SW 1271 (cell line): ENCODE measurements at regions not wholly inside any gene's neighbourhood (a gene's known extent, or its start where the extent isn't known, plus 50 kb on each side); places are given as distances from the start of the nearest gene placed in this dataset.

Experiments used
- DNase-seq, 2 experiments: peaks; one replicate each; lab custom pipeline; 2025; lab: John Stamatoyannopoulos, UW

DNA sequence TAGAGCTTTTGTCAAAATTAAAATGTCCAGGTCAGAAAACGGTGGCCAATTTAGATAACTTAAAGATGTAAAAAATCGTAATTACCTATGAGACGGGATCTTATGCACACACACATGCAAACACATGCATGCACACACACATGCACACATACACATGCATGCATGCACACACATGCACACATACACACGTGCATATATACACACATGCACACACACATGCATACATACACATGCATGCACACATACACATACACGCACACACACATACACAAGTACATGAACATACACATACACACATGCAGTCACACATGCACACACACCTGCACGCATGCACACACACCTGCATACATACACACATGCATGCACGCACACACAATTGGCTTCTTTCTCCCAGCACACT is 362.0 kb downstream of the IRX1 start:
- DNase-seq: no peak

DNA sequence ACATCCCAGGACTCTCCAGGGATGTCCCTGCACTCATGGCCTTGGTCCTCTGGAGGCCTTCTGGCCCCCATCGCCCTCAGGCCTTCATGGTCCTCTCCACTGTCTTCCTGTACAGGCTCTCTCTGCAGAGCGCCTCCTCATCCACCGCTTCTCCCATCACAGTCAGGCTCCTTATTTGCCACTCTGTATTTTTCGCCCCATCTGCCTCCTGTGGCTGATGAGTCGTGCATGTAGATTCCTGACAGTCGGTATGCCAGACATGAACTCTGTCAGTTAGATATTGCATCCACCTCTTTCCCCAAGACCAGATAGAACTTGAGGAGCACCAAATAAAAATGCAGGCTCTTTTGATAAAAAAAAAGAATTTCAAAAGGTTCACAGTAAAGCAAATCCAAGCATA is 362.8 kb downstream of the IRX1 start:
- DNase-seq: no peak

GRCh38 chr5:3962113-3962512 is 366.5 kb downstream of the IRX1 start:
- DNase-seq: no peak

DNA sequence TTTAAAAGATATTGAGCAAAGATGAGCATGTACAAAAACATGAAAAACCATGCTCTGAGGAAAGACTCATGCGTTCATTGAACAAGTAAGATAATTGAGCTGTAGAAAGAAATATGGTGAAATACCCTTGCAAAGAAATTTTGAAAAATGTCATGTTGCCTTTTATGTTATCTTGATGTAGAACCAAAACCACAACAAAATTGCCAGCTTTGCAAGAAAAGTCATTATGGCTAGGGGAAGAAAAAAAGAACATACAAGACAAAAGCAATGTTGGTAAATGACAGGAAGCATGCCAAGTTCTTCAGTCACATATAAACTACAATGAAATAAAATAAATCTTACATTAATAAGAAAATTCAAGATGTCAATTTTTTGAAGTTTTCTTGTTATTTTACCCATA is 368.0 kb downstream of the IRX1 start:
- DNase-seq: no peak

DNA sequence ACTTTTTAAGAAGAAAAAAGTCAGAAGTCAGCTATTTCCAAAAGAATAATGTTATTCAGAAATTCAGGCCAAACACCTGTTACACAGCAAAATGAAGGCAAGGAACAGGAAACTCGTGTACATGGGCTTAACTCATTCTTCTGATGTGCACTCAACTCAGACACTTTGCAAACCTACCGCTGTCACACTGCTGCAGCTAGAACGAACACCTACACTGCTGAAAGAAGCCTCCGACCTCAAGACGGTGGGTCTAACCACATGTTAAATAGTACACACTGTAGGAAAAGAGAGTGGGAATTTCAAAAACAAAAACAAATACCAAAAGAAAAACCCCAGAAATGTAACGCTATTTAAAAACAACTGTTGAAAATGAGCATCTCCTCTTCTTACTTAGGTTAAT is 384.5 kb downstream of the IRX1 start:
- no peak for DNase-seq

GRCh38 chr5:3987867-3988266 is 392.2 kb downstream of the IRX1 start:
- DNase-seq: no peak

DNA sequence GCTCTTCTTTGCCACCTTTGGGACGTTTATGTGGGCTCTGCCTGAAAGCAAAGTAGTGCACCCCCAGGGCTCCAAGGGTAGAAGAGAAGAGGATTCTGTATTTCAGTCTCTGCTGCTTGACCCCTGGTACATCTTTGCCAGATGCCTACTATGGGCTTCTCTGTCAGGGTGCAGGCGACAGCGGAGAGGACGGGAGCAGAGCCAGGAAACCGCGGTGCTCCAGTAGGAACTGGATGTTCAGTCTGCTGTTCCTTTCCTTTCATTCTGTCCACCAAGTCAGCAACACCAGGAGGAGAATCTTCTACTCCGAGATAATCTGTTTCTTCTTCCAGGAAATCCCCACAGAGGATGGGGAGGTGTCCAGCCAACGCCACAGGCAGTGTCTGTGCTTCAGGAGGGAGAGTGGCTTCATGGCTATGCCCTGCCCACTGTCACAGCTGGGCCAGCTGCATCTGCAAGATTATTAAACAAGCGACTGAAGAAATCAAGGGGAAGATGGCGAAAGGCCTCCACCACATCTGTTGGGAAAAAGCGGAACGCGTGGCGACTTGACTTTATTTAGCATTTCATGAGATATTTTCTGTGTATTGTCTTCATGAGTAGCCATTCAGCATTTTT is 398.3 kb downstream of the IRX1 start:
- DNase-seq: no peak

GRCh38 chr5:3994628-3995027 is 399.0 kb downstream of the IRX1 start:
- DNase-seq: no peak

DNA sequence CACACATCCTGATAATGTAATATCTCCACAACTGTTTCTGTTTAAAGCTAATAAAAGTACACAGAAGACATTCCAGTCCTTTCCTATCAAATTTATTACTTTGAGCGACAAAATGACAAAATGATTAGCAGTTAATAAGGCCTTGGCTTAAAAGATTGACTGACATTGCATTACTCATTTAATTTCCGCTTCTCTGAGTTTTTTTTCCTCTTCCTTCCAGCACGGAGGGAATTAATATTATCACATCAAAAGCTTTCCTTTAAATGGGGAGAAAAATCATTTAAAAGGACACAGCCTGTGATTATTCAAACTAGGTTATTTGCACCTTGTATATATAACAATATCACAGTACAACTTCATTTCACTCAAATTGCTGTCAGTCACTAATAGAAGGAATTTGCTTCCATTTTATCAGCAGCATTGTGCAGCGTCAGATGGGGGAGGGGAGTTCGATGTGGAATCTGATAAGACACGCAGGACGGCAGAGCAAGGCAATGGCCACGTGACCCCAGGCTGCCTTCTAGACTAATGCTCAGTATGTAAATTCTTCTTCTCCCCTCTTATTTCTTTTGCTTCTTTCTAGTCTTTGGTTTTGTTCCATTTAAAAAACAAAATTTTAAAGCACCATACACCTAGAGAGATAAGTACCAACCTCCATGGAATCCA is 400.5 kb downstream of the IRX1 start:
- DNase-seq: no peak

DNA sequence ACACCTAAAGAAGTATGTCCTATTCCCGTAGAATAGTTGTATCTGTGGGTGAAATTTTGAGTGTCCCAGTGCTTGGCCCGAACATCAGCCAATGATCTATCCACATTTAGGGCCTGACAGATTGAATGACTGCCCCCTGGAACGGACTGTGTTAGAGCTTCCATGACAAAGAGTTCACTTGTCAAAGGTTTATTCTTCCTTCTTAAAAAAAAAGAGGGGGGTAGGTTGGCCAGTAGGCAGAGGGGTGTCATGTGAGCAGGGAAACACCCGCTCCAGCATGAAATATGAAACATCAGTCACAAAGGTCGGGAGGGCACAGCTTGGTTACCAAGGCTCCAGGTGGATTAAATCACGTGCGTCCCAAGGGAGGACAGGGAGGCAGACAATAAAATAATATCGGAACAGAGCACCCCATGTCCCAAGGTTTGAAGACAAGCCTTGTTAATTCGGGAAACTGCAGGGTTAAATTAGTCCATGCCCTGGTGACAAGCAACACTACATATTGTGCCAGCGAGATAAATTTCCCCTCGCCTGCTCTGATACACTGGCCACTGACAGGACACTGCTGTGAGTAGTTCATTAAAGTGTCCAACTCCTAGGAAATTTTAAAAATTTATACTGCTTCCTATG is 401.2 kb downstream of the IRX1 start:
- DNase-seq: no peak

GRCh38 chr5:3997670-3998069 is 402.0 kb downstream of the IRX1 start:
- no peak for DNase-seq

DNA sequence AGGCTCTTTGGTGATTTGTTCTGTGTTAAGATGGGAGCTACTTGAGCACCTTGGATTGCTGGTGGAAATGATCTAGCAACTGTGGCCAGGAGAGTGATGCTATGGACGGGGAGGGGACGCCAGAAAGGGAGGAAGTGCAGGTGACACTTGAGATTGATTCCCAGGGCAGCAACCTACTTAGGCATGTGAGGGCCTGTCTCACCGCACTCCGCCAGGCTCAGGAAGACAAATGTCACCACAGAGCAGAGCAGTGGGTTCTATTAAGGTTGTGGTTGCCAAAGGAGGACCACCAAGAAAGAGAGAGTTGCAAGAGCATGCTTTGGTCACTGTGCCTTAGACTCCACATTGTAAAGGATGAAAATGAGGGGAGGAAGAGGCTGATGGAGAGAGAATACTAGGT is 404.3 kb downstream of the IRX1 start:
- DNase-seq: no peak

DNA sequence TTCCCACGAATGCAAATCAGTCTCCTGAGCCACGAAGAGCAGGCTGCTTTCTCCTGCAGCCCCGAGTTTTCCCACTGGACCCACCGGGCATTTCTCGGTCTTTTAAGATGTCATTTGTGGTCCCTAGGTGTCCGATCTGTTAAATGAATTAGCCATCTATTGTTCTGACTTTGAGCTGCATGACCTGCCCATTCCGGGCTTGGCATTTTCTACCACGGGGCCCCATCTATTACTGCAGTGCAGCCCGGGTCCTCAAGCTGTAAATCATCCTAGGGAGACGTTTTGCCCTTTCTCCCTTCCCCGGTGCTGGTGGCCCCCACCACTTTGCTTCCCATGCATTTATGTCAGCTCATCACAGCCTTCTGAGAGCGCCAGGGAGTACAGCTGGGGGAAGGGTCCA is 405.4 kb downstream of the IRX1 start:
- no peak for DNase-seq

GRCh38 chr5:4001758-4002533 is 406.3 kb downstream of the IRX1 start:
- no peak for DNase-seq

DNA sequence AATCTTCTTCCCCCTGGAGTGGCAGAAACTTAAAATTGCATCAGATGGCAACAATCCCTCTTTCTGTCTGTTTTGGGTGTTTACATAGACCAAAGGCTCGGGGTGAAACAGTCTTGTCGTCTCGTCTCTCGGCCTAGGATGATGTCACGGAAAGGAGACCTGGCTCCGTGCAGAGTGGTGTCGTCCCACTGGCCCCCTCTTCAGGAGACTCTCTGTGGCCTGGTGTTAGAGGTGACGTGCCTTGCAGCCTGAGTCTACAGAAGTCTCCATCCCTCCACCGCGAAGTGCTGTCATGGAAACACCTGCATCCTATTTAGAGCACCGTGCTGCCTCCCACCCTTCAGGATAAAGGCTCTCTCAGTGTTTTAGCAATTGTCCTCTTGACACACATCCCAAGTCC is 409.7 kb downstream of the IRX1 start:
- no peak for DNase-seq

DNA sequence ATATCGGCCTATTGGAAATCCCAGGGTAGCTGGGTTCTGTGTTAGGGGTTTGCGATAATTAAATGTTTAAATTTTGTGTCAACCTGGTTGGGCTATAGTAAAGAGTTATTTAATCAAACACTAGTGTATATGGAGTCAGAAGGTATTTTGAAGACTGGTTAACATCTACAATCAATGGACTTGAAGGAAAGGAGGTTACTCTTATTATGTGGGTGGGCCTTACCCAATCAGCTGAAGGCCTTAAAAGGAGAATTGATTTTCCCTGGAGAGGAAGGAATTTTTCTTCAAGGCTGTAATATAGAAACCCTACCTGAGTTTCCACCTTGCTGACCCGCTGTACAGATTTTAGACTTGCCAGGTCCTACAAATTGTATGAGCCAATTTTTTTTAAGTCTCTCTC is 411.4 kb downstream of the IRX1 start:
- no peak for DNase-seq

GRCh38 chr5:4011943-4012342 is 416.3 kb downstream of the IRX1 start:
- DNase-seq: no peak

GRCh38 chr5:4013106-4013898 is 417.7 kb downstream of the IRX1 start:
- DNase-seq: no peak

GRCh38 chr5:4015709-4016108 is 420.1 kb downstream of the IRX1 start:
- DNase-seq: no peak

- DNase-seq: no peak
These were observed 421.6 kb downstream of the IRX1 start for GRCh38 chr5:4017076-4017803.

DNA sequence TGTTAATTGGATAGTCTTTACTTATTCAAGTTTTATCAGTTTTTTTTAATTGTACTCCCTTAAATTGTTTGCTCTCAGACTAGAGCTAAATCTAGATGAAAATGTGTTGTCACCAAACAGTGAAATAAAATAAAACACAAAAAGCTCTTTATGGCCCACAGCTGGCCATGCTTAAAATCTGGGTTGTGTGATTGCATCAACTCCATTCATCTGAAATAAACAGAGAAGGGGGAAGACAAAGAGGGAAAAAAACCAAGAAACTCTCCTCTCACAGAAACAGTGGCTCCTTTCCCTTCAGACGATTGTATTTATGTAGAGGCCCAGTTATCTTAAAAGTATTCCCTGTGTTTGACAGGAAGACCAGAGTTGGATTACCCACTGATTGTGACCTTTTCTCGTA is 422.4 kb downstream of the IRX1 start:
- no peak for DNase-seq
